ENCODE measurements at regions not wholly inside any gene's neighbourhood (a gene's known extent, or its start where the extent isn't known, plus 50 kb on each side); places are given as distances from the start of the nearest gene placed in this dataset.

GRCh38 chr4:136838607-136839006, 693.7 kb downstream of the PCDH18 start:
- TF ChIP-seq CTCF (IDR thresholded peaks at IDR 0.05): no peak
- no peak for TF ChIP-seq POLR2A (IDR thresholded peaks at IDR 0.05)

GRCh38 chr4:136831553-136831952, 700.7 kb downstream of the PCDH18 start:
- Histone ChIP-seq H3K4me1 (no peaks in the 10 kb centered on the region), H3K4me3 (replicated peaks in 1 of 3) (no peak overlapping the region), H3K27ac (no peak overlapping the region), H3K9me3 (no peaks in the 10 kb centered on the region), H3K27me3 (no peaks in the 10 kb centered on the region), H3K36me3 (no peaks in the 10 kb centered on the region)
- intact Hi-C loops (cut with DNase I): no loop called here
- DNase-seq: no peak
- no peak for TF ChIP-seq POLR2A (IDR thresholded peaks at IDR 0.05)
- WGBS, 2 donors: 49 to 85% methylated on average over 3 of the region's 3 CpGs

More at GRCh38 chr4:136838607-136839006, 693.7 kb downstream of the PCDH18 start:
- no peaks in the 10 kb centered on the region for H3K27me3 ChIP-seq
- intact Hi-C loops (cut with DNase I): no loop called here
- H3K27ac ChIP-seq: no peak overlapping the region
- DNase-seq: no peak
- no peaks in the 10 kb centered on the region for H3K9me3 ChIP-seq
- no peaks in the 10 kb centered on the region for H3K4me1 ChIP-seq
- H3K4me3 ChIP-seq (replicated peaks in 1 of 3): no peak overlapping the region
- no peaks in the 10 kb centered on the region for H3K36me3 ChIP-seq

- Histone ChIP-seq H3K36me3 (no peaks in the 10 kb centered on the region), H3K27ac (no peak overlapping the region), H3K9me3 (no peaks in the 10 kb centered on the region), H3K4me1 (no peaks in the 10 kb centered on the region), H3K27me3 (no peaks in the 10 kb centered on the region), H3K4me3 (replicated peaks in 1 of 3) (no peak overlapping the region)
- intact Hi-C loops (cut with DNase I): no loop called here
- no peak for DNase-seq
- TF ChIP-seq POLR2A (IDR thresholded peaks at IDR 0.05): no peak
- TF ChIP-seq CTCF (IDR thresholded peaks at IDR 0.05): no peak
These were observed 703.0 kb downstream of the PCDH18 start for GRCh38 chr4:136829280-136829679.

GRCh38 chr4:136823020-136823419, 709.3 kb downstream of the PCDH18 start:
- no peaks in the 10 kb centered on the region for H3K4me1 ChIP-seq
- intact Hi-C loops (cut with DNase I): no loop called here
- no peaks in the 10 kb centered on the region for H3K9me3 ChIP-seq
- TF ChIP-seq POLR2A (IDR thresholded peaks at IDR 0.05): no peak
- TF ChIP-seq CTCF (IDR thresholded peaks at IDR 0.05): no peak
- no peak overlapping the region for H3K4me3 ChIP-seq (replicated peaks in 1 of 3)
- H3K27ac ChIP-seq: no peak overlapping the region
- DNase-seq: no peak
- WGBS, 2 donors: 83 to 86% methylated on average over 8 of the region's 8 CpGs
- no peaks in the 10 kb centered on the region for H3K36me3 ChIP-seq
- no peaks in the 10 kb centered on the region for H3K27me3 ChIP-seq

GRCh38 chr4:136818811-136819330, 713.4 kb downstream of the PCDH18 start:
- H3K27me3 ChIP-seq: no peaks in the 10 kb centered on the region
- H3K4me3 ChIP-seq (replicated peaks in 1 of 3): no peak overlapping the region
- H3K36me3 ChIP-seq: no peaks in the 10 kb centered on the region
- no peaks in the 10 kb centered on the region for H3K4me1 ChIP-seq
- intact Hi-C loops (cut with DNase I): no loop called here
- TF ChIP-seq POLR2A (IDR thresholded peaks at IDR 0.05): no peak
- no peak for TF ChIP-seq CTCF (IDR thresholded peaks at IDR 0.05)
- WGBS, 2 donors: 41 to 46% methylated on average over 1 of the region's 1 CpG
- DNase-seq: no peak
- H3K27ac ChIP-seq: no peak overlapping the region
- no peaks in the 10 kb centered on the region for H3K9me3 ChIP-seq
